ENCODE measurements at regions not wholly inside any gene's neighbourhood (a gene's known extent, or its start where the extent isn't known, plus 50 kb on each side); places are given as distances from the start of the nearest gene placed in this dataset.

- ChIA-PET POLR2A (no interaction called here), CTCF (interaction anchor here (2.4 kb wide), 1 partner anchor 31 kb away, joined by 5 read pairs; no protein-coding TSS in a partner anchor)
- TF ChIP-seq EZH2 (IDR thresholded peaks at IDR 0.05; ENCODE audit: borderline replicate concordance, insufficient read depth, low read depth, low read length, poor library complexity, severe bottlenecking) (no peak), CTCF (IDR thresholded peaks at IDR 0.05) (no peak)
- no peaks in the 10 kb centered on the region for H3K9me3 Mint-ChIP-seq (ENCODE audit: insufficient read depth)
- Histone ChIP-seq H3K4me3 (ENCODE audit: control extremely low read depth in 1 of 5, extremely low read depth in 1 of 5, insufficient read depth in 1 of 5, low read depth in 2 of 5, low read length in 4 of 5) (no peak overlapping the region), H3K36me3 (replicated peaks in 1 of 2; ENCODE audit: control extremely low read depth in 1 of 2, control insufficient read depth in 1 of 2, extremely low read depth in 1 of 2, insufficient read depth in 2 of 2, low read length in 1 of 2) (no peaks in the 10 kb centered on the region), H3K4me1 (ENCODE audit: control insufficient read depth in 2 of 2, insufficient read depth in 2 of 2, low read length in 2 of 2) (no peaks in the 10 kb centered on the region), H3K9me3 (ENCODE audit: control extremely low read depth in 1 of 3, control insufficient read depth in 2 of 3, insufficient read depth in 1 of 3, low read length in 2 of 3) (no peaks in the 10 kb centered on the region), H3K27ac (ENCODE audit: low read length in 2 of 2) (no peak overlapping the region), H2AFZ (ENCODE audit: insufficient read depth, low read depth, low read length, poor library complexity, severe bottlenecking) (no peak overlapping the region), H3K79me2 (ENCODE audit: control insufficient read depth, insufficient read depth, low read length) (no peaks in the 10 kb centered on the region), H4K20me1 (ENCODE audit: control insufficient read depth, insufficient read depth, low read length, poor library complexity, severe bottlenecking) (no peaks in the 10 kb centered on the region), H3K27me3 (replicated peaks in 1 of 4; ENCODE audit: control extremely low read depth in 1 of 4, control insufficient read depth in 3 of 4, insufficient read depth in 4 of 4, low read length in 3 of 4) (no peaks in the 10 kb centered on the region), H3K4me2 (replicated peaks; ENCODE audit: low read depth, low read length, poor library complexity, severe bottlenecking) (no peak overlapping the region), H3K9ac (ENCODE audit: low read length) (no peak overlapping the region)
- H3K27me3 Mint-ChIP-seq = peaks cover 8% of the 10 kb centered on the region
- no peak overlapping the region for H3K4me3 Mint-ChIP-seq
- H3K4me1 Mint-ChIP-seq = no peaks in the 10 kb centered on the region
- WGBS (ENCODE audit: insufficient coverage) = 95% methylated on average over 6 of the region's 7 CpGs
- ATAC-seq (ENCODE audit: low read depth) (no peak), DNase-seq (no peak)
- no peak overlapping the region for H3K27ac Mint-ChIP-seq
- intact Hi-C loops (cut with micrococcal nuclease) = no loop called here
Measured at GRCh38 chr18:45243340-45244110, 371.8 kb upstream of the SLC14A2 start.

GRCh38 chr18:45245091-45245511 is 370.2 kb upstream of the SLC14A2 start:
- no peaks in the 10 kb centered on the region for H4K20me1 ChIP-seq (ENCODE audit: control insufficient read depth, insufficient read depth, low read length, poor library complexity, severe bottlenecking)
- H3K36me3 ChIP-seq (replicated peaks in 1 of 2; ENCODE audit: control extremely low read depth in 1 of 2, control insufficient read depth in 1 of 2, extremely low read depth in 1 of 2, insufficient read depth in 2 of 2, low read length in 1 of 2) = no peaks in the 10 kb centered on the region
- ATAC-seq (ENCODE audit: low read depth) = no peak
- WGBS (ENCODE audit: insufficient coverage) = 100% methylated on average over 1 of the region's 1 CpG
- H3K4me3 Mint-ChIP-seq = no peak overlapping the region
- H3K4me1 Mint-ChIP-seq = no peaks in the 10 kb centered on the region
- DNase-seq = no peak
- H3K4me3 ChIP-seq (ENCODE audit: control extremely low read depth in 1 of 5, extremely low read depth in 1 of 5, insufficient read depth in 1 of 5, low read depth in 2 of 5, low read length in 4 of 5) = no peak overlapping the region
- no peaks in the 10 kb centered on the region for H3K9me3 Mint-ChIP-seq (ENCODE audit: insufficient read depth)
- H3K27ac Mint-ChIP-seq = no peak overlapping the region
- H3K27me3 Mint-ChIP-seq = no peaks in the 10 kb centered on the region
- no peaks in the 10 kb centered on the region for H3K79me2 ChIP-seq (ENCODE audit: control insufficient read depth, insufficient read depth, low read length)
- no peaks in the 10 kb centered on the region for H3K9me3 ChIP-seq (ENCODE audit: control extremely low read depth in 1 of 3, control insufficient read depth in 2 of 3, insufficient read depth in 1 of 3, low read length in 2 of 3)
- no peak overlapping the region for H2AFZ ChIP-seq (ENCODE audit: insufficient read depth, low read depth, low read length, poor library complexity, severe bottlenecking)
- no peaks in the 10 kb centered on the region for H3K4me1 ChIP-seq (ENCODE audit: control insufficient read depth in 2 of 2, insufficient read depth in 2 of 2, low read length in 2 of 2)
- H3K27me3 ChIP-seq (replicated peaks in 1 of 4; ENCODE audit: control extremely low read depth in 1 of 4, control insufficient read depth in 3 of 4, insufficient read depth in 4 of 4, low read length in 3 of 4) = no peaks in the 10 kb centered on the region
- ChIA-PET POLR2A (no interaction called here), CTCF (interaction anchor here (2.4 kb wide), 1 partner anchor 32 kb away, joined by 5 read pairs; no protein-coding TSS in a partner anchor)
- no peak overlapping the region for H3K27ac ChIP-seq (ENCODE audit: low read length in 2 of 2)
- intact Hi-C loops (cut with micrococcal nuclease) = no loop called here
- TF ChIP-seq CTCF (IDR thresholded peaks at IDR 0.05) (no peak), EZH2 (IDR thresholded peaks at IDR 0.05; ENCODE audit: borderline replicate concordance, insufficient read depth, low read depth, low read length, poor library complexity, severe bottlenecking) (no peak)
- H3K9ac ChIP-seq (ENCODE audit: low read length) = no peak overlapping the region
- H3K4me2 ChIP-seq (replicated peaks; ENCODE audit: low read depth, low read length, poor library complexity, severe bottlenecking) = no peak overlapping the region
